HG03571 (cell line): ENCODE measurements at regions not wholly inside any gene's neighbourhood (a gene's known extent, or its start where the extent isn't known, plus 50 kb on each side); places are given as distances from the start of the nearest gene placed in this dataset.
"Not testable (repeated sequence)": the region's sequence is repeated elsewhere in the genome, so short reads cannot be mapped to it uniquely, and the experiment has no call there.

ENCODE experiments used
- ATAC-seq: cut with Tn5 transposase; IDR thresholded peaks from one replicate; pipeline ENCODE4 v1.9.1; 2021; ENCODE audit not compliant: unreplicated experiment

- ATAC-seq = not testable (repeated sequence)
These were observed 258.2 kb downstream of the GALC start for GRCh38 chr14:87734577-87735360.

GRCh38 chr14:87733115-87733514 lies 259.9 kb downstream of the GALC start:
- ATAC-seq = not testable (repeated sequence)

- no peak for ATAC-seq
These were observed 260.4 kb downstream of the GALC start for GRCh38 chr14:87732562-87732961.

- no peak for ATAC-seq
These were observed 267.7 kb downstream of the GALC start for GRCh38 chr14:87725318-87725717.

- no peak for ATAC-seq
These were observed 280.4 kb downstream of the GALC start for GRCh38 chr14:87712396-87713090.

- ATAC-seq = no peak
These were observed 287.5 kb downstream of the GALC start for GRCh38 chr14:87705439-87705896.

GRCh38 chr14:87698481-87698880 lies 294.5 kb downstream of the GALC start:
- no peak for ATAC-seq

GRCh38 chr14:87696485-87696884 lies 296.5 kb downstream of the GALC start:
- ATAC-seq = no peak

- no peak for ATAC-seq
These were observed 301.7 kb downstream of the GALC start for GRCh38 chr14:87691042-87691881.

- ATAC-seq = no peak
These were observed 302.8 kb downstream of the GALC start for GRCh38 chr14:87690076-87690613.

GRCh38 chr14:87688524-87688923 lies 304.5 kb downstream of the GALC start:
- ATAC-seq = no peak

GRCh38 chr14:87687420-87687819 lies 305.6 kb downstream of the GALC start:
- no peak for ATAC-seq

GRCh38 chr14:87686746-87687145 lies 306.2 kb downstream of the GALC start:
- ATAC-seq = no peak

GRCh38 chr14:87679866-87680265 lies 313.1 kb downstream of the GALC start:
- ATAC-seq = no peak

GRCh38 chr14:87678624-87679023 lies 314.4 kb downstream of the GALC start:
- ATAC-seq = no peak

- ATAC-seq = no peak
These were observed 316.1 kb downstream of the GALC start for GRCh38 chr14:87676814-87677437.

- no peak for ATAC-seq
These were observed 325.3 kb downstream of the GALC start for GRCh38 chr14:87667659-87668058.

- no peak for ATAC-seq
These were observed 336.7 kb downstream of the GALC start for GRCh38 chr14:87656315-87656714.

- no peak for ATAC-seq
These were observed 340.7 kb downstream of the GALC start for GRCh38 chr14:87652278-87652677.

GRCh38 chr14:87644689-87645088 lies 348.3 kb downstream of the GALC start:
- no peak for ATAC-seq

- no peak for ATAC-seq
These were observed 350.0 kb downstream of the GALC start for GRCh38 chr14:87643005-87643404.
